ENCODE measurements at regions not wholly inside any gene's neighbourhood (a gene's known extent, or its start where the extent isn't known, plus 50 kb on each side); places are given as distances from the start of the nearest gene placed in this dataset.

- DNase-seq (ENCODE audit: low spot score in 2 of 2) = no peak
- TF ChIP-seq POLR2A (IDR thresholded peaks at IDR 0.05) (no peak), CTCF (IDR thresholded peaks at IDR 0.05) (no peak), POLR2AphosphoS5 (IDR thresholded peaks at IDR 0.05) (no peak)
- intact Hi-C loops (cut with DNase I; ENCODE audit: low total_unique reads) = no loop called here
- no peaks in the 10 kb centered on the region for H3K27me3 ChIP-seq
- H3K4me3 ChIP-seq = no peak overlapping the region
- H3K36me3 ChIP-seq = no peaks in the 10 kb centered on the region
- H3K27ac ChIP-seq = no peak overlapping the region
- peaks cover 5 to 9% of the 10 kb centered on the region in 2 donors for H3K9me3 ChIP-seq
- no peaks in the 10 kb centered on the region for H3K4me1 ChIP-seq
These were observed 104.2 kb upstream of the SDK1 start for GRCh38 chr7:3196629-3197400.

- H3K4me1 ChIP-seq = no peaks in the 10 kb centered on the region
- intact Hi-C loops (cut with DNase I; ENCODE audit: low total_unique reads) = no loop called here
- H3K9me3 ChIP-seq = peaks cover 5 to 9% of the 10 kb centered on the region in 2 donors
- H3K27ac ChIP-seq = no peak overlapping the region
- no peaks in the 10 kb centered on the region for H3K36me3 ChIP-seq
- no peaks in the 10 kb centered on the region for H3K27me3 ChIP-seq
- DNase-seq (ENCODE audit: low spot score in 2 of 2) = no peak
- H3K4me3 ChIP-seq = no peak overlapping the region
- TF ChIP-seq CTCF (IDR thresholded peaks at IDR 0.05) (no peak), POLR2A (IDR thresholded peaks at IDR 0.05) (no peak), POLR2AphosphoS5 (IDR thresholded peaks at IDR 0.05) (no peak)
These were observed 103.4 kb upstream of the SDK1 start for GRCh38 chr7:3197567-3198213.

GRCh38 chr7:3198316-3198715 is 102.7 kb upstream of the SDK1 start:
- Histone ChIP-seq H3K4me3 (no peak overlapping the region), H3K27me3 (no peaks in the 10 kb centered on the region), H3K4me1 (no peaks in the 10 kb centered on the region), H3K27ac (no peak overlapping the region), H3K36me3 (no peaks in the 10 kb centered on the region), H3K9me3 (peaks cover 5 to 9% of the 10 kb centered on the region in 2 donors)
- DNase-seq (ENCODE audit: low spot score in 2 of 2) = no peak
- intact Hi-C loops (cut with DNase I; ENCODE audit: low total_unique reads) = no loop called here
- TF ChIP-seq POLR2A (IDR thresholded peaks at IDR 0.05) (no peak), POLR2AphosphoS5 (IDR thresholded peaks at IDR 0.05) (no peak), CTCF (IDR thresholded peaks at IDR 0.05) (no peak)

- Histone ChIP-seq H3K4me3 (no peak overlapping the region), H3K4me1 (no peaks in the 10 kb centered on the region), H3K27me3 (no peaks in the 10 kb centered on the region), H3K36me3 (no peaks in the 10 kb centered on the region), H3K9me3 (peaks cover 0 to 9% of the 10 kb centered on the region in 2 donors), H3K27ac (no peak overlapping the region)
- DNase-seq (ENCODE audit: low spot score in 2 of 2) = no peak
- TF ChIP-seq POLR2AphosphoS5 (IDR thresholded peaks at IDR 0.05) (no peak), CTCF (IDR thresholded peaks at IDR 0.05) (no peak), POLR2A (IDR thresholded peaks at IDR 0.05) (no peak)
- intact Hi-C loops (cut with DNase I; ENCODE audit: low total_unique reads) = no loop called here
These were observed 100.5 kb upstream of the SDK1 start for GRCh38 chr7:3200504-3200903.

GRCh38 chr7:3201306-3201705 is 99.7 kb upstream of the SDK1 start:
- Histone ChIP-seq H3K9me3 (peaks cover 0 to 9% of the 10 kb centered on the region in 2 donors), H3K27ac (no peak overlapping the region), H3K4me1 (no peaks in the 10 kb centered on the region), H3K36me3 (no peaks in the 10 kb centered on the region), H3K27me3 (no peaks in the 10 kb centered on the region), H3K4me3 (no peak overlapping the region)
- no peak for TF ChIP-seq POLR2AphosphoS5 (IDR thresholded peaks at IDR 0.05)
- TF ChIP-seq POLR2A (IDR thresholded peaks at IDR 0.05) = no peak
- TF ChIP-seq CTCF (IDR thresholded peaks at IDR 0.05) = no peak
- intact Hi-C loops (cut with DNase I; ENCODE audit: low total_unique reads) = no loop called here
- DNase-seq (ENCODE audit: low spot score in 2 of 2) = no peak
